ENCODE measurements at regions not wholly inside any gene's neighbourhood (a gene's known extent, or its start where the extent isn't known, plus 50 kb on each side); places are given as distances from the start of the nearest gene placed in this dataset.

- no peak overlapping the region for H3K4me2 ChIP-seq (ENCODE audit: insufficient read depth in 1 of 2, low read depth in 2 of 2, low read length in 2 of 2)
- H4K20me1 ChIP-seq (replicated peaks in 1 of 2; ENCODE audit: control insufficient read depth in 1 of 2, insufficient read depth in 2 of 2, low read length in 2 of 2) = no peaks in the 10 kb centered on the region
- ChIA-PET POLR2A (ENCODE audit: partially characterized antibody) (no interaction called here), CTCF (ENCODE audit: partially characterized antibody) (interaction anchor here (0.8 kb wide), 1 partner anchor 37 kb away, joined by 3 read pairs; no protein-coding TSS in a partner anchor)
- no peak overlapping the region; the same call in 1 of the 2 replicates for H2BK20ac ChIP-seq (ENCODE audit: low read length)
- H3K4ac ChIP-seq (replicated peaks; ENCODE audit: insufficient read length, low read depth, low read length) = no peak overlapping the region
- no peak overlapping the region for H2BK120ac ChIP-seq (replicated peaks; ENCODE audit: low read depth, low read length)
- no peaks in the 10 kb centered on the region for H3K79me2 ChIP-seq (ENCODE audit: control insufficient read depth in 1 of 2, insufficient read depth in 2 of 2, low read length in 2 of 2)
- no peak overlapping the region for H3K27ac ChIP-seq (ENCODE audit: low read depth, low read length)
- no peak overlapping the region for H4K5ac ChIP-seq (ENCODE audit: insufficient read length, low read depth, low read length)
- no peaks in the 10 kb centered on the region for H3K23me2 ChIP-seq (ENCODE audit: low read depth, low read length)
- H3K9ac ChIP-seq (replicated peaks in 1 of 4; ENCODE audit: extremely low read depth in 1 of 4, low read depth in 3 of 4, low read length in 3 of 4) = no peak overlapping the region
- no peak overlapping the region for H3K14ac ChIP-seq (ENCODE audit: insufficient read length)
- no peak overlapping the region for H4K8ac ChIP-seq (ENCODE audit: extremely low read depth, insufficient read depth, low read length)
- H2AK5ac ChIP-seq (ENCODE audit: low read depth, low read length) = no peak overlapping the region
- H3K18ac ChIP-seq (ENCODE audit: extremely low read depth, low read length) = 0 out of 2 replicates have a peak overlapping the region, but pooled peaks have one; percentile 27
- 90% methylated on average over 4 of the region's 4 CpGs; no CpG with 5 or more reads in 1 of the 2 experiments for WGBS, 2 experiments (ENCODE audit: extremely low coverage in 1 of 2, insufficient coverage in 1 of 2, insufficient read length in 1 of 2, insufficient replicate concordance in 2 of 2, low coverage in 1 of 2, low lambda C conversion rate in 2 of 2, missing lambda C conversion rate in 1 of 2)
- H4K91ac ChIP-seq (replicated peaks; ENCODE audit: insufficient read length, low read length) = no peak overlapping the region
- H3K9me3 ChIP-seq (ENCODE audit: insufficient read depth in 2 of 2, low read depth in 1 of 2, low read length in 1 of 2) = no peaks in the 10 kb centered on the region
- H3K4me3 ChIP-seq (ENCODE audit: extremely low read depth in 1 of 4, insufficient read depth in 2 of 4, low read depth in 3 of 4, low read length in 4 of 4) = no peak overlapping the region
- no peak overlapping the region for H2BK12ac ChIP-seq (ENCODE audit: low read depth, low read length)
- H3K36me3 ChIP-seq (ENCODE audit: control insufficient read depth in 2 of 4, insufficient read depth in 4 of 4, low read length in 3 of 4) = no peaks in the 10 kb centered on the region
- peaks cover 0 to 2% (median 0%) of the 10 kb centered on the region in 4 experiments; a peak in 1 of 7 replicates for H3K27me3 ChIP-seq (replicated peaks in 1 of 4; ENCODE audit: control insufficient read depth in 3 of 4, extremely low read depth in 1 of 4, insufficient read depth in 3 of 4, low read length in 3 of 4)
- FAIRE-seq (no peak), DNase-seq (ENCODE audit: low read depth in 1 of 2, low spot score in 2 of 2) (no peak)
- no peak overlapping the region for H2BK15ac ChIP-seq (ENCODE audit: low read length)
- no peak overlapping the region for H3K56ac ChIP-seq (replicated peaks; ENCODE audit: insufficient read length, low read depth, low read length)
- no peak overlapping the region for H2AFZ ChIP-seq (ENCODE audit: low read length)
- peak overlapping the region; percentile 39; the same call in 1 of the 2 replicates for H2BK5ac ChIP-seq (ENCODE audit: low read depth, low read length)
- H3K4me1 ChIP-seq (replicated peaks in 1 of 4; ENCODE audit: control insufficient read depth in 3 of 4, insufficient read depth in 4 of 4, low read length in 3 of 4) = peaks cover 4 to 8% (median 5%) of the 10 kb centered on the region in 4 experiments
- H3K23ac ChIP-seq (ENCODE audit: insufficient read length) = no peak overlapping the region
- no peaks in the 10 kb centered on the region for H3K79me1 ChIP-seq (ENCODE audit: low read depth, low read length)
- TF ChIP-seq RFX5 (IDR thresholded peaks at IDR 0.05; ENCODE audit: borderline replicate concordance, low read depth, low read length) (no peak), POLR2AphosphoS5 (IDR thresholded peaks at IDR 0.05; ENCODE audit: low read depth, low read length) (no peak), PHF8 (conservative IDR thresholded peaks at IDR 0.05; ENCODE audit: low read depth, low read length) (no peak), SUZ12 (IDR thresholded peaks at IDR 0.05; ENCODE audit: low read length) (no peak), SAP30 (IDR thresholded peaks at IDR 0.05; ENCODE audit: insufficient read depth, insufficient replicate concordance, low read length) (no peak), SIRT6 (IDR thresholded peaks at IDR 0.05; ENCODE audit: low read length) (no peak), CTBP2 (IDR thresholded peaks at IDR 0.05; ENCODE audit: borderline replicate concordance, insufficient read depth, insufficient read length, low read length) (no peak), POLR2A (IDR thresholded peaks at IDR 0.05; ENCODE audit: control extremely low read depth in 1 of 2, low read depth in 2 of 2, low read length in 2 of 2) (no peak), NRF1 (IDR thresholded peaks at IDR 0.05; ENCODE audit: low read depth, low read length) (no peak), HDAC2 (IDR thresholded peaks at IDR 0.05; ENCODE audit: borderline replicate concordance in 1 of 2, low read depth in 2 of 2, low read length in 2 of 2) (no peak), RBBP5 (IDR thresholded peaks at IDR 0.05; ENCODE audit: borderline replicate concordance, low read depth, low read length) (no peak), POU5F1 (IDR thresholded peaks at IDR 0.05; ENCODE audit: low read depth, low read length) (no peak), CHD1 (IDR thresholded peaks at IDR 0.05; ENCODE audit: low read depth, low read length) (no peak)
- TF ChIP-seq, protein P1, sequence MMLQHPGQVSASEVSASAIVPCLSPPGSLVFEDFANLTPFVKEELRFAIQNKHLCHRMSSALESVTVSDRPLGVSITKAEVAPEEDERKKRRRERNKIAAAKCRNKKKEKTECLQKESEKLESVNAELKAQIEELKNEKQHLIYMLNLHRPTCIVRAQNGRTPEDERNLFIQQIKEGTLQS (IDR thresholded peaks at IDR 0.05; ENCODE audit: insufficient read depth, low read depth, low read length) = no peak
Observed at GRCh38 chr10:126842356-126842755, 62.9 kb upstream of the DOCK1 start.

All from H1 (cell line).